Stimulated activated naive B cell treated with anti-CD40 and anti-IgM and Interleukin-4, amounts not matched to agents 10 μg/mL and 1 μg/mL and 100 μg/mL, for 72 hours (primary cell): ENCODE measurements at regions not wholly inside any gene's neighbourhood (a gene's known extent, or its start where the extent isn't known, plus 50 kb on each side); places are given as distances from the start of the nearest gene placed in this dataset.
A peak's percentile ranks its signal among the peaks of the same experiment; 100 is the strongest.

Source experiments
- ATAC-seq, 2 donors: fragments of 150-1000 bp; cut with Tn5 transposase; replicated peaks; 2 replicates each; pipeline ENCODE4 v1.10.0; 2021; ENCODE audit warnings: moderate library complexity in 1 of 2
- DNase-seq: peaks from one replicate; pipeline ENCODE4 v3.0.0; 2021
- H3K27ac Mint-ChIP-seq: one replicate; pipeline ENCODE4 v1.8.0; 2022; ENCODE audit warnings: mild to moderate bottlenecking, mixed read lengths
- H3K27me3 Mint-ChIP-seq, 2 donors: one replicate each; pipeline ENCODE4 v1.8.0; 2022; ENCODE audit warnings: mixed read lengths in 2 of 2
- H3K36me3 Mint-ChIP-seq, 2 donors: one replicate each; pipeline ENCODE4 v1.8.0; 2022; ENCODE audit warnings: mixed read lengths in 2 of 2, mild to moderate bottlenecking in 1 of 2
- H3K4me1 Mint-ChIP-seq, 2 donors: one replicate each; pipeline ENCODE4 v1.8.0; 2022; ENCODE audit warnings: mixed read lengths in 2 of 2, mild to moderate bottlenecking in 1 of 2
- H3K4me3 Mint-ChIP-seq, 2 donors: one replicate each; pipeline ENCODE4 v1.8.0; 2022; ENCODE audit warnings: mild to moderate bottlenecking in 2 of 2, mixed read lengths in 2 of 2, moderate library complexity in 1 of 2
- H3K9me3 Mint-ChIP-seq, 2 donors: one replicate each; pipeline ENCODE4 v1.8.0; 2022; ENCODE audit warnings: mixed read lengths in 2 of 2, mild to moderate bottlenecking in 1 of 2

DNA sequence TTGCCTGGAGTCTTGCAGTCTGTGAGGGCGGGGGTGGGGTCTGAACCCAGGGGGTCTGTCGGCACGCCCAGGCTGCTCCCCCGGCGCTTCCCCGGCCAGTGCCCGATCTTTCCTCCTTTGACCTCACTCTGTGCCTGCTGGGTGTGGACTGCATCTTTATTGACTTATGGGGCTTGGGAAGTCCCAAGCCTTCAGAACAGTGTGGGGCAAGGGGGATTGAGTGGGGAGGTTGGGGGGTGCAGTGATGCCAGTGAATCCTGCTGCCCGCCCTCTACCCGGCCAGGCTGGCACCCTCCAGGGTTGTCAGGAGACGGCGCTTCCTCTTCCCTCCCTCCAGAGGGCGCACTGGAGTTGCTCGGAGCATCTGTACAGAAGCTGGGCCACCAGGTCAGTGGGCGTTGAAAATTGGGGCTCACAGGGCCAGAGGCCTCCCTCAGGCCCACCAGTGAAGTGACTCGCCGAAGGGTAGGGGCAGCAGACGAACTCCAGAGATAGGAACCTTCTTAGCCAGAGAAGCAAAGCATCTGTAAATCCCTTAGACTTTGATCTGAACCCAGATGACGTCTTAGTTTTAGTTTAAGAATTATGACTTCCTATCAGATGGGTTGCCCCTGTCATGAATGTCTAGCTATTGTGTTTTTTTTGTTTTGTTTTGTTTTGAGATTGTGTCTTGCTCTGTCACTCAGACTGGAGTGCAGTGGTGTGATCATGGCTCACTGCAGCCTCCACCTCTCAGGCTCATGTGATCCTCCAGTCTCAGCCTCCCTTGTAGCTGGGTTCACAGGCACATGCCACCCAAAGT, 184.8 kb upstream of the CIBAR2 start:
- DNase-seq, result no peak

GRCh38 chr16:85297881-85298280, 185.6 kb upstream of the CIBAR2 start:
- ATAC-seq (no peak), DNase-seq (no peak)
- H3K4me1 Mint-ChIP-seq, result peaks cover 0 to 6% of the 10 kb centered on the region in 2 donors
- no peak overlapping the region for H3K4me3 Mint-ChIP-seq
- H3K27me3 Mint-ChIP-seq, result peaks cover 10 to 12% of the 10 kb centered on the region in 2 donors
- H3K27ac Mint-ChIP-seq, result no peak overlapping the region
- H3K36me3 Mint-ChIP-seq, result no peaks in the 10 kb centered on the region
- H3K9me3 Mint-ChIP-seq, result no peaks in the 10 kb centered on the region

More for the DNA sequence above, 184.8 kb upstream of the CIBAR2 start:
- Mint-ChIP-seq H3K4me3 (no peak overlapping the region), H3K9me3 (no peaks in the 10 kb centered on the region), H3K27ac (no peak overlapping the region), H3K36me3 (no peaks in the 10 kb centered on the region), H3K27me3 (peaks cover 10 to 12% of the 10 kb centered on the region in 2 donors), H3K4me1 (peaks cover 0 to 6% of the 10 kb centered on the region in 2 donors)
- ATAC-seq, result peak; percentile 89 to 93

GRCh38 chr16:85300406-85300968, 188.2 kb upstream of the CIBAR2 start:
- ATAC-seq (no peak), DNase-seq (no peak)
- H3K4me1 Mint-ChIP-seq, result peaks cover 14 to 30% of the 10 kb centered on the region in 2 donors
- H3K36me3 Mint-ChIP-seq, result no peaks in the 10 kb centered on the region
- H3K27me3 Mint-ChIP-seq, result peaks cover 10 to 12% of the 10 kb centered on the region in 2 donors
- no peak overlapping the region for H3K27ac Mint-ChIP-seq
- no peak overlapping the region for H3K4me3 Mint-ChIP-seq
- no peaks in the 10 kb centered on the region for H3K9me3 Mint-ChIP-seq

GRCh38 chr16:85301231-85301630, 189.0 kb upstream of the CIBAR2 start:
- H3K27ac Mint-ChIP-seq, result no peak overlapping the region
- peaks cover 18 to 37% of the 10 kb centered on the region in 2 donors for H3K4me1 Mint-ChIP-seq
- H3K36me3 Mint-ChIP-seq, result no peaks in the 10 kb centered on the region
- peaks cover 10 to 12% of the 10 kb centered on the region in 2 donors for H3K27me3 Mint-ChIP-seq
- no peaks in the 10 kb centered on the region for H3K9me3 Mint-ChIP-seq
- ATAC-seq (no peak), DNase-seq (no peak)
- H3K4me3 Mint-ChIP-seq, result peak overlapping the region in 1 of 2 donors; percentile 33

GRCh38 chr16:85302018-85302847, 190.0 kb upstream of the CIBAR2 start:
- Mint-ChIP-seq H3K36me3 (no peaks in the 10 kb centered on the region), H3K4me1 (peaks cover 26 to 38% of the 10 kb centered on the region in 2 donors), H3K27me3 (peaks cover under 1 to 4% of the 10 kb centered on the region in 2 donors), H3K4me3 (no peak overlapping the region), H3K27ac (no peak overlapping the region), H3K9me3 (no peaks in the 10 kb centered on the region)
- DNase-seq, result no peak
- no peak for ATAC-seq

- H3K36me3 Mint-ChIP-seq, result no peaks in the 10 kb centered on the region
- H3K27ac Mint-ChIP-seq, result no peak overlapping the region
- H3K4me1 Mint-ChIP-seq, result peaks cover 30 to 44% of the 10 kb centered on the region in 2 donors
- DNase-seq (no peak), ATAC-seq (no peak)
- peak overlapping the region in 1 of 2 donors; percentile 83 for H3K4me3 Mint-ChIP-seq
- no peaks in the 10 kb centered on the region for H3K9me3 Mint-ChIP-seq
- H3K27me3 Mint-ChIP-seq, result peaks cover 0 to 4% of the 10 kb centered on the region in 2 donors
These were observed 190.6 kb upstream of the CIBAR2 start for GRCh38 chr16:85302848-85303353.

DNA sequence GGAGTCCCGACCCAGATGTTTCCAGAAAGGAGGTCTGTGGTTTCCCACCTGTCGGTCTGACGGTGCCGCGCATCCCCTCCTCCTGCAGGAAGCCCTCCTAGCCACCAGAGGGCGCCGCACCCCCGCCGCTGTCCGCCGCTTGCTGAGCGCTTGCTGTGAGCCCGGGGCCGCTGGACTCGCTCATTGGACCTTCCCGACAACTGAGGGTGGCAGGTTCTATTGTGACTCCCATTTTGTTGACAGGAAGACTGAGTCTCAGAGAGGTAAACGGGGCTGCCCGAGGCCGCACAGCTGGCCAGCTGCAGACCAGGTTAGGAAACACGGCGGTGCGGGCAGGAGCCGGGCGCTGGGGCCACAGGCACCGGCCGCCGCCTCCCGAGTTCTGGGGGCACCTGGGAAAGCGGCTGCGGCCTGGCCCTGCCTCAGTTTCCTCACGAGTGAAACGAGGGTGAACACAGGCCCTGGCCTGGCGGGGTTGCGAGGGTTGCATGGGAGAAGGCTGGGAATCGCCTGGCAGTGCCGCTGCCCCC, 191.1 kb upstream of the CIBAR2 start:
- ATAC-seq (peak; percentile 45 to 50), DNase-seq (peak; percentile 68)
- Mint-ChIP-seq H3K27me3 (peaks cover 0 to 4% of the 10 kb centered on the region in 2 donors), H3K9me3 (no peaks in the 10 kb centered on the region), H3K4me3 (peak overlapping the region; percentile 73 to 83), H3K36me3 (no peaks in the 10 kb centered on the region), H3K27ac (peak overlapping the region; percentile 65), H3K4me1 (peaks cover 33 to 49% of the 10 kb centered on the region in 2 donors)

- Mint-ChIP-seq H3K4me1 (peaks cover 38 to 57% of the 10 kb centered on the region in 2 donors), H3K27me3 (no peaks in the 10 kb centered on the region), H3K36me3 (no peaks in the 10 kb centered on the region), H3K4me3 (no peak overlapping the region), H3K9me3 (no peaks in the 10 kb centered on the region), H3K27ac (no peak overlapping the region)
- no peak for ATAC-seq
- DNase-seq, result no peak
These were observed 192.1 kb upstream of the CIBAR2 start for GRCh38 chr16:85304337-85304736.

DNA sequence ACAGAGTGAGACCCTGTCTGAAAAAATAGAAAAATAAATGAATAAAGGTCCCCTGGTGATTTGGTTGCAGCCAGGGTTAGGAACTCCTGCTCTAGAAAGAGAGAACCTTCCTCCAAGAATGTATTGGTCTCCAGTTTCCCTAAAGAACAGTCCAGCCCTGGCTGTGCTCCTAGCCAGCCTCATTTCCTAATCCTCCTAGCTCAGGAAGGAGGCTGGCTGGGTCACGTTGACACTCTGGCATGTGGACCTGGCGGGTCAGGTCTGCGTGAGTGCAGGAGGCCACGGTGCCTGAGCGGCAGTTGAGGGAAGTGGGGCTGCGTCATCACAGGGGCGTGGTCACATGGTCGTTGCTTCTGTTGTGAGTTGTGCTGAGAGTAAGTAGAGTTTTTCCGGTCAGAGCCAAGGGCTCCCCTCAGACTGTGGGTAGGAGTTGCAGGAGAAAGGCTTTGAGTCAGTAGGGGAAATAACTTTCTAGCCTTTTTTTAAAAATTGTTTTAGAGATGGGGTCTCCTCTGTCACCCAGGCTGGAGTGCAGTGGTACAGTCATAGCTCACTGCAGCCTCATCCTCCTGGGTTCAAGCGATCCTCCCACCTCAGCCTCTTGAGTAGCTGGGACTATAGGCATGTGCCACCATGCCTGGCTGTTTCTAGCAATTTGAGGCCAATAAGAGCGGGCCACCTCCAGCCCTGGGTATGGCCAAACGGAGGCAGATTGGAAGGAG, 194.0 kb upstream of the CIBAR2 start:
- H3K4me1 Mint-ChIP-seq, result peaks cover 52 to 76% of the 10 kb centered on the region in 2 donors
- DNase-seq (peak; percentile 83), ATAC-seq (peak; percentile 81 to 84)
- no peaks in the 10 kb centered on the region for H3K27me3 Mint-ChIP-seq
- H3K4me3 Mint-ChIP-seq, result peak overlapping the region; percentile 37 to 46
- H3K9me3 Mint-ChIP-seq, result no peaks in the 10 kb centered on the region
- H3K36me3 Mint-ChIP-seq, result no peaks in the 10 kb centered on the region
- H3K27ac Mint-ChIP-seq, result peak overlapping the region; percentile 92

DNA sequence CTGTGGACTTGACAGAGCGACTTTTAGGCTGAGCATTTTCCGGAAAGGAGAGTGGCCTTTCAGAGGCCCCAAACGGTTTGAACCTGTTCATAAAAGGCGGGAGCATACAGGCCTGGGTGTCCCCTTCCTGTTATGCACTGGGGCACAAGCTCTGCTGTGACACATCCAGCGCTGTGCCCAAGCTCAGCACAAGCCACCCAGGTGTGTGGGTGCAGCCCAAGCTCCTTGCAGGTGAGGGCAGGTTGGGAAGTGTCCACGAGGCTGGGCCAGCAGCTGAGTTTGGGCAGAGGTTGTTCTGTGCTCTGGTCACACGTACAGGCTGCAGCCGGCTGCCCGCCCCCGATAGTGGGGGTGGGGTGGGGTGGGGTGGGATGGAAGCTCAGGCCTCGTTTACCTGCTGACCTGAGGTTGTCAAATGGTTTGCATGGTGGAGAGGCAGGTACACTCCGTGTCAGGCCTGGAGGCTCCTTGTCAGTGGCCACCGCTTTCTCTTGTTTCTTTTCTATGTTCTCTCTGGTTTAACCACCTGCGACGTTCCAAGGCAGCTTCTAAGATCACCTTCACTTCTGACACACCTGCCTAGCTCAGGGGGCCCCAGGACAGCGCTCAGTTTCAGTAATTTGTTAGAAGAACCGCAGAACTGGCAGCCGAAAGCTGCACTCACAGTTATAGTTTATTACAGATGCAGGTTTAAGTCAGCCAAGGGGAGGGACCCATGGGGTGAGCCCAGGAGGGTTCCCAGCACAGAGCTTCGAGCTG, 194.7 kb upstream of the CIBAR2 start:
- peaks cover 56 to 83% of the 10 kb centered on the region in 2 donors for H3K4me1 Mint-ChIP-seq
- no peak for DNase-seq
- no peaks in the 10 kb centered on the region for H3K27me3 Mint-ChIP-seq
- peak overlapping the region in 1 of 2 donors; percentile 46 for H3K4me3 Mint-ChIP-seq
- H3K36me3 Mint-ChIP-seq, result no peaks in the 10 kb centered on the region
- no peaks in the 10 kb centered on the region for H3K9me3 Mint-ChIP-seq
- peak overlapping the region; percentile 57 for H3K27ac Mint-ChIP-seq
- no peak for ATAC-seq

DNA sequence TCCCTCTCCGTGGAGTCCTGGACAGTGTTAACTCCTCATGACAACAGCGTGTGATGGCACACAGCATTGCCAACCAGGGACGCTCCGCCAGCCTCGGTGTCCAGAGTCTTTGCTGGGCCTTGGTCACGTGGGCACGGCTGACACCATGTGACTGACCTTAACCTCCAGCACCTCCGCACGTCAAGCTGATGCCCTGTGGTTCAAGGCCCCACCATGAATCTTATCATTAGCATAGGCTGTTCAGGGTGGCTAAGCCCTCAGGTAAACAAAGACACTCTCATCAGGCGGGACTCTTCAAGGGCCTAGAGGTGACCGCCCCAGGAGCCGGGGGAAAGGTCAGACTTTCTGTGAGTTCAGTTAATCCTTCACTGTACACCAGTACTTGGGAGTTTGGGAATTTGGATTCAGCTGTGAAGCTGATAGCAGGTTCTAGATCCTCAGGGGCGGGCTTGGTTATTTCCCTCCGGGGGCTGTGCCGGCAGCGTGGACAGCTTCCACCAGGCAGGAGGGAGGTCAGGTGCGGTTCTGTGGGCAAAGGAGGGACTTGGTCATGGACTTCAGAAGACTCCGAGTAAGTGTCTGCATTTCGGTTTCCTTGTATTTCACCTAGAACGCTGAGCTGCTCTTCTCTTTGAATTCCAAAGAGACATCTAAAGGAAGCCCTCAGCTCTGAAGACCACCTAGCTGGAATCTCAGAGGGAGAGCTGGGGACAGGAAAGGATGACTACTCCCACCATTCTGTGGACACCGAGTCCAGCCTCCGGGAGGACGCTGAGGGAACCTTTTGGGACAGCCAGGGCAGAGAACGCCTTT, 195.5 kb upstream of the CIBAR2 start:
- H3K4me3 Mint-ChIP-seq, result no peak overlapping the region
- H3K9me3 Mint-ChIP-seq, result no peaks in the 10 kb centered on the region
- H3K27ac Mint-ChIP-seq, result peak overlapping the region; percentile 57
- peaks cover 62 to 91% of the 10 kb centered on the region in 2 donors for H3K4me1 Mint-ChIP-seq
- no peaks in the 10 kb centered on the region for H3K27me3 Mint-ChIP-seq
- ATAC-seq, result no peak
- H3K36me3 Mint-ChIP-seq, result no peaks in the 10 kb centered on the region
- DNase-seq, result no peak
